A673 (cell line): ENCODE measurements at regions not wholly inside any gene's neighbourhood (a gene's known extent, or its start where the extent isn't known, plus 50 kb on each side); places are given as distances from the start of the nearest gene placed in this dataset.

Experiments used
- BruUV-seq: library from RNA; stranded (reverse); fragments of 400-500 nt; replicated peaks from 2 replicates; lab custom pipeline; 2021; lab: Mats Ljungman, UMichigan
- CTCF ChIA-PET: fragments of 300-600 bp; sonication (Branson Sonifier 250); formaldehyde crosslinking; loops from one replicate; lab custom pipeline; 2022; ENCODE audit warnings: antibody characterized with exemption; lab: Charles Lee
- POLR2A ChIA-PET: fragments of 300-600 bp; sonication (Branson Sonifier 250); formaldehyde crosslinking; loops from one replicate; lab custom pipeline; 2022; ENCODE audit warnings: antibody characterized with exemption; ENCODE audit not compliant: low non-redundant PET; lab: Charles Lee
- DNase-seq: peaks from one replicate; pipeline ENCODE4 v3.0.0-alpha.2; 2015; ENCODE audit warnings: low spot score
- H3K27ac ChIP-seq: fragments of 200-600 bp; sonication (generic); 2 replicates; pipeline ENCODE4 v1.5.1; 2016; ENCODE audit warnings: mixed run types, low read depth, mild to moderate bottlenecking, mixed read lengths, antibody characterized with exemption, low read length; ENCODE audit not compliant: poor library complexity, severe bottlenecking
- H3K27me3 ChIP-seq: fragments of 200-600 bp; sonication (generic); replicated peaks from 2 replicates; pipeline ENCODE4 v1.6.1; 2017; ENCODE audit warnings: mixed run types, low read depth, mild to moderate bottlenecking, mixed read lengths, antibody characterized with exemption, low read length; ENCODE audit not compliant: insufficient read depth, poor library complexity
- H3K36me3 ChIP-seq: fragments of 200-600 bp; sonication (generic); 2 replicates; pipeline ENCODE4 v1.6.1; 2016; ENCODE audit warnings: mixed run types, mild to moderate bottlenecking, mixed read lengths, antibody characterized with exemption, low read length; ENCODE audit not compliant: insufficient read depth, poor library complexity, severe bottlenecking
- H3K4me1 ChIP-seq: fragments of 200-600 bp; sonication (generic); 2 replicates; pipeline ENCODE4 v1.6.1; 2017; ENCODE audit warnings: mixed run types, mild to moderate bottlenecking, mixed read lengths, antibody characterized with exemption, low read length; ENCODE audit not compliant: insufficient read depth, poor library complexity, severe bottlenecking
- H3K4me3 ChIP-seq: fragments of 200-600 bp; sonication (generic); 2 replicates; pipeline ENCODE4 v1.5.1; 2016; ENCODE audit warnings: low read depth, mixed run types, mild to moderate bottlenecking, mixed read lengths, low read length; ENCODE audit not compliant: poor library complexity, severe bottlenecking
- H3K9me3 ChIP-seq: fragments of 200-600 bp; sonication (generic); 2 replicates; pipeline ENCODE4 v1.6.1; 2016; ENCODE audit warnings: mixed run types, low read depth, mild to moderate bottlenecking, mixed read lengths, antibody characterized with exemption, low read length; ENCODE audit not compliant: poor library complexity, severe bottlenecking
- CTCF ChIP-seq: fragments of 300-800, 200-600 bp; sonication (generic); conservative IDR thresholded peaks from 2 replicates; pipeline ENCODE4 v1.5.1; 2017; ENCODE audit warnings: low read depth, mild to moderate bottlenecking, antibody characterized with exemption, low read length, moderate library complexity, mixed read lengths
- EZH2 ChIP-seq: fragments of 200-600 bp; sonication (generic); IDR thresholded peaks from 2 replicates; pipeline ENCODE4 v1.6.1; 2017; ENCODE audit warnings: borderline replicate concordance, low read depth, mild to moderate bottlenecking, mixed read lengths, antibody characterized with exemption, low read length; ENCODE audit not compliant: poor library complexity, severe bottlenecking
- intact Hi-C: fragments of 100-400 bp; cut with micrococcal nuclease; formaldehyde crosslinking; loops from one replicate; pipeline ENCODE4 v1.10.0; 2022; ENCODE audit not compliant: unreplicated experiment

GRCh38 chr7:89685287-89685686 lies 469.0 kb upstream of the STEAP1 start:
- ChIA-PET CTCF (no interaction called here), POLR2A (no interaction called here)
- BruUV-seq = no TSS peak
- no peaks in the 10 kb centered on the region for H3K27me3 ChIP-seq
- no peak for DNase-seq
- intact Hi-C loops = no loop called here
- H3K9me3 ChIP-seq = no peaks in the 10 kb centered on the region
- no peak overlapping the region for H3K27ac ChIP-seq
- no peaks in the 10 kb centered on the region for H3K4me1 ChIP-seq
- TF ChIP-seq CTCF (no peak), EZH2 (no peak)
- H3K4me3 ChIP-seq = no peak overlapping the region
- H3K36me3 ChIP-seq = no peaks in the 10 kb centered on the region

GRCh38 chr7:89687211-89687610 lies 467.1 kb upstream of the STEAP1 start:
- Histone ChIP-seq H3K9me3 (no peaks in the 10 kb centered on the region), H3K27me3 (no peaks in the 10 kb centered on the region), H3K36me3 (no peaks in the 10 kb centered on the region), H3K4me3 (no peak overlapping the region), H3K4me1 (no peaks in the 10 kb centered on the region), H3K27ac (no peak overlapping the region)
- POLR2A ChIA-PET = no interaction called here
- CTCF ChIA-PET = no interaction called here
- intact Hi-C loops = no loop called here
- BruUV-seq = no TSS peak
- no peak for DNase-seq
- TF ChIP-seq CTCF (no peak), EZH2 (no peak)

GRCh38 chr7:89695241-89695640 lies 459.0 kb upstream of the STEAP1 start:
- Histone ChIP-seq H3K9me3 (no peaks in the 10 kb centered on the region), H3K27ac (no peak overlapping the region), H3K27me3 (no peaks in the 10 kb centered on the region), H3K4me3 (no peak overlapping the region), H3K4me1 (no peaks in the 10 kb centered on the region), H3K36me3 (no peaks in the 10 kb centered on the region)
- BruUV-seq = no TSS peak
- no peak for DNase-seq
- POLR2A ChIA-PET = no interaction called here
- TF ChIP-seq CTCF (no peak), EZH2 (no peak)
- CTCF ChIA-PET = no interaction called here
- intact Hi-C loops = no loop called here
